Esophagus muscularis mucosa (tissue), 4 donors: ENCODE measurements at regions not wholly inside any gene's neighbourhood (a gene's known extent, or its start where the extent isn't known, plus 50 kb on each side); places are given as distances from the start of the nearest gene placed in this dataset.

ENCODE experiments used
- EP300 ChIP-seq: sonication (generic); formaldehyde crosslinking; IDR thresholded peaks from one replicate; pipeline ENCODE4 v1.6.1; 2017; ENCODE audit warnings: antibody characterized with exemption
- POLR2A ChIP-seq: fragments of 450-650 bp; IDR thresholded peaks from one replicate; pipeline ENCODE4 v1.6.1; 2017; ENCODE audit warnings: antibody characterized with exemption, moderate library complexity, mild to moderate bottlenecking, low read depth
- TF ChIP-seq, protein P1 (sequence below), 3 experiments: fragments of 200-600 bp in 2 of 3; fragments of 450-650 bp in 1 of 3; sonication (generic) in 2 of 3; IDR thresholded peaks; one replicate each; pipeline ENCODE4 v1.5.1; 2017 to 2019; ENCODE audit warnings: antibody characterized with exemption in 3 of 3, mild to moderate bottlenecking in 2 of 3, moderate library complexity in 1 of 3

DNA sequence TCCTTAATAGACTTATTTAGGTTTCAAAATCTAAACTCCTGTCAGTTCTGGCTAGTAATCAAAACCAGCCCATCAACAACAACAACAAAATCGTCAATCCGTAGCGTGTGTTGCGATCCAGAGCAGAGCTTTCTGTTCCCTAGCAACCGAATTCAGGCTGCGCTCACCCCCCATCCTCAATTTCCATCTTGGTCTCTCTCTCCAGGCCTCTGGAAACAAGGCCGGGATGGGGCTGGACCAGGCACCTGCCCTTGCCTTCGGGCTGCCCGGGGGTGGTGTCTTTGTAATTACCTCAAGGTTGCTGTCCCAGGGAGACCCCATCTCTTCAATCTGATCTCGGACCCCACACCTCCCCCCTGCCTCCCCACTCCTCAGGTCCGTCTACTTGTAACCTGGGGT is 1341.5 kb downstream of the BRD1 start:
- TF ChIP-seq EP300 (no peak), POLR2A (no peak)
- TF ChIP-seq, protein P1, sequence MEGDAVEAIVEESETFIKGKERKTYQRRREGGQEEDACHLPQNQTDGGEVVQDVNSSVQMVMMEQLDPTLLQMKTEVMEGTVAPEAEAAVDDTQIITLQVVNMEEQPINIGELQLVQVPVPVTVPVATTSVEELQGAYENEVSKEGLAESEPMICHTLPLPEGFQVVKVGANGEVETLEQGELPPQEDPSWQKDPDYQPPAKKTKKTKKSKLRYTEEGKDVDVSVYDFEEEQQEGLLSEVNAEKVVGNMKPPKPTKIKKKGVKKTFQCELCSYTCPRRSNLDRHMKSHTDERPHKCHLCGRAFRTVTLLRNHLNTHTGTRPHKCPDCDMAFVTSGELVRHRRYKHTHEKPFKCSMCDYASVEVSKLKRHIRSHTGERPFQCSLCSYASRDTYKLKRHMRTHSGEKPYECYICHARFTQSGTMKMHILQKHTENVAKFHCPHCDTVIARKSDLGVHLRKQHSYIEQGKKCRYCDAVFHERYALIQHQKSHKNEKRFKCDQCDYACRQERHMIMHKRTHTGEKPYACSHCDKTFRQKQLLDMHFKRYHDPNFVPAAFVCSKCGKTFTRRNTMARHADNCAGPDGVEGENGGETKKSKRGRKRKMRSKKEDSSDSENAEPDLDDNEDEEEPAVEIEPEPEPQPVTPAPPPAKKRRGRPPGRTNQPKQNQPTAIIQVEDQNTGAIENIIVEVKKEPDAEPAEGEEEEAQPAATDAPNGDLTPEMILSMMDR (IDR thresholded peaks at IDR 0.05), result no peak
